ENCODE measurements at regions not wholly inside any gene's neighbourhood (a gene's known extent, or its start where the extent isn't known, plus 50 kb on each side); places are given as distances from the start of the nearest gene placed in this dataset.
"Not testable (repeated sequence)": the region's sequence is repeated elsewhere in the genome, so short reads cannot be mapped to it uniquely, and the experiment has no call there.

DNA sequence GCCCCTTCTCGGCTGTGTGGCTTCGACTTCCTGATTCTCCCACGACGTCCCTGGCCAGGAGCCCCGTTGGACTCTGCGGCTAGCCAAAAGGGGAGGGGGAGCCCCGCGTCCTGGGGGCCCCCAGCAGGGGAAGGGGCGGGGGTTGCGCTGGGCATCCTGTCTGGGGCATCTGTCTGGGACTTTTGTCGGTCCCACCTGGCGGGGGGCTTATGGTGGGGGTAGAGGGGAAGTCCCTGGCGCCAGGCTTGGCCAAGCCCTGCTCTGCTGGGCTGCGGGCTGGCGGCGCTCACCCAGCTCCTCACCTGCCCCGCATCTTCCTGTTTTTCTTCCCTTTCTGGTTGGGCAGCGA is 142.7 kb upstream of the EEF2KMT start:
- TF ChIP-seq EZH2phosphoT487 (IDR thresholded peaks at IDR 0.05; ENCODE audit: borderline replicate concordance, low read length) = not testable (repeated sequence)
- TF ChIP-seq, protein P1, sequence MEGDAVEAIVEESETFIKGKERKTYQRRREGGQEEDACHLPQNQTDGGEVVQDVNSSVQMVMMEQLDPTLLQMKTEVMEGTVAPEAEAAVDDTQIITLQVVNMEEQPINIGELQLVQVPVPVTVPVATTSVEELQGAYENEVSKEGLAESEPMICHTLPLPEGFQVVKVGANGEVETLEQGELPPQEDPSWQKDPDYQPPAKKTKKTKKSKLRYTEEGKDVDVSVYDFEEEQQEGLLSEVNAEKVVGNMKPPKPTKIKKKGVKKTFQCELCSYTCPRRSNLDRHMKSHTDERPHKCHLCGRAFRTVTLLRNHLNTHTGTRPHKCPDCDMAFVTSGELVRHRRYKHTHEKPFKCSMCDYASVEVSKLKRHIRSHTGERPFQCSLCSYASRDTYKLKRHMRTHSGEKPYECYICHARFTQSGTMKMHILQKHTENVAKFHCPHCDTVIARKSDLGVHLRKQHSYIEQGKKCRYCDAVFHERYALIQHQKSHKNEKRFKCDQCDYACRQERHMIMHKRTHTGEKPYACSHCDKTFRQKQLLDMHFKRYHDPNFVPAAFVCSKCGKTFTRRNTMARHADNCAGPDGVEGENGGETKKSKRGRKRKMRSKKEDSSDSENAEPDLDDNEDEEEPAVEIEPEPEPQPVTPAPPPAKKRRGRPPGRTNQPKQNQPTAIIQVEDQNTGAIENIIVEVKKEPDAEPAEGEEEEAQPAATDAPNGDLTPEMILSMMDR (IDR thresholded peaks at IDR 0.05; ENCODE audit: low read depth, low read length, poor library complexity, severe bottlenecking) = not testable (repeated sequence)
